DND-41 (cell line): ENCODE measurements at regions not wholly inside any gene's neighbourhood (a gene's known extent, or its start where the extent isn't known, plus 50 kb on each side); places are given as distances from the start of the nearest gene placed in this dataset.
"Not testable (repeated sequence)": the region's sequence is repeated elsewhere in the genome, so short reads cannot be mapped to it uniquely, and the experiment has no call there.

Experiments used
- CTCF ChIP-seq: IDR thresholded peaks from 2 replicates; pipeline ENCODE4 v1.5.1; 2012; ENCODE audit warnings: borderline replicate concordance, low read length, moderate library complexity, mild to moderate bottlenecking; ENCODE audit not compliant: poor library complexity, severe bottlenecking; ENCODE audit errors: extremely low read depth
- EZH2 ChIP-seq: IDR thresholded peaks from 3 replicates; pipeline ENCODE4 v1.6.1; 2012; ENCODE audit warnings: borderline replicate concordance, low read depth, mild to moderate bottlenecking, moderate library complexity, low read length, inconsistent platforms; ENCODE audit not compliant: severe bottlenecking

- not testable (repeated sequence) for TF ChIP-seq EZH2, CTCF
Measured at GRCh38 chr21:7813475-7813874, 2707.9 kb upstream of the TPTE start.
